AG08396 (cell line): ENCODE measurements at regions not wholly inside any gene's neighbourhood (a gene's known extent, or its start where the extent isn't known, plus 50 kb on each side); places are given as distances from the start of the nearest gene placed in this dataset.

ENCODE experiments used
- DNase-seq: peaks from one replicate; pipeline ENCODE4 v3.0.0; 2012; ENCODE audit warnings: low spot score, mixed read lengths

DNA sequence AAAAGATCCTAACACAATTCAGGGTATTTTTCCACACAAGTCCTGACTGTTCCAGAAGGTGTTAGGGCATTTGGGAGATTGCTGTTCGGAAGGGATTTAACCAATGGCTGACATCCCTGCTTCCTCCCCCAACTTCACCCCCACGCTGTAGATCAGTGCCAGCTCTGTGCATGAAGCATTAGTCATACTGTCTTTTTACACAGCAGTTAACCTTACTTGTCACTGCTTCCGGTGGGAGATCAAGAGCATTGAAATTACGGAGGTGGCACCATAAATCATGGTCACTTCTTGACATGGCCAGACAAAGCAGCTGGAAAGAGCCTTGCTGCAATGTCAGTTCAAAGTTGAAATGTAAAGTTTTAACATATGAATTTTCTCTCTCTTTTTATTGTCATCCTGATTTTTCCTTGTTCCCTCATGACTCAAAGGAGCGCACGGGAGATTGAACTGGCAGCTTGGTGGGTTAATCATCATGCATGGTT is 70.2 kb downstream of the HRH4 start:
- DNase-seq, result peak; percentile 37

DNA sequence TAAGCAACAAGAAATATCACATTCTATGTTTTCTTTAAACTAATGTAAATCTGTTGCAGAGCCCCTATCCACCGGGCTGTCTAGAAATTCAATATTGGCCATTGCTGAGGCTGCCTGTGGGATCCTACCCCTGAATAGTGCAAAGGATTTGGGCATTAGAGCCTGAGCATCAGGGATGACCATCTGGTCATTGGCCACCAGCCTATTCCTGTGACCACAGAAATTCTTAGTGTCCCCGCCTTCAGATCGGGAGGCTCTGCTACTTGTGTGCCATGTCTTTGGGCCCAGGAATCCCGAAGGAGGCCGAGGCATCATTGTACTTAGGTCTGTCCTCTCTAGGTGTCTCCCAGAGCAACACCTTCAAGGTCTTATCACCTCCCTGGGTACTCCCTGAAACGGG is 73.8 kb downstream of the HRH4 start:
- no peak for DNase-seq

DNA sequence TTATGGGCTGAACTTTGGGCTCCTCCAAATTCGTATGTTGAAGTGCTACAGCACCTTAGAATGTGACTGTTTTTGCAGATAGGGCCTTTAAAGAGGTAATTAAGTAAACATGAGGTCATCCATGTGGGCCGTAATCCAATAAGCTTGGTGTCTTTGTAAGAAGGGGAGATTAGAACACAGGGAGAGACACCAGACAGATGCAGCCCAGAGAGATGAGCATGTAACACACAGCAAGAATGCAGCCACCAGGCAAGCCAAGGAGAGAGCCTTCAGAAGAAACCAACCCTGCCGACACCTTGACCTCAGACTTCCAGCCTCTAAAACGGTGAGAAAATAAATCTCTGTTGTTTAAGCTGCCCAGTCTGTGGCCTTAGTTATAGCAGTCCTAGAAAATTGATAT is 74.3 kb downstream of the HRH4 start:
- DNase-seq, result no peak

DNA sequence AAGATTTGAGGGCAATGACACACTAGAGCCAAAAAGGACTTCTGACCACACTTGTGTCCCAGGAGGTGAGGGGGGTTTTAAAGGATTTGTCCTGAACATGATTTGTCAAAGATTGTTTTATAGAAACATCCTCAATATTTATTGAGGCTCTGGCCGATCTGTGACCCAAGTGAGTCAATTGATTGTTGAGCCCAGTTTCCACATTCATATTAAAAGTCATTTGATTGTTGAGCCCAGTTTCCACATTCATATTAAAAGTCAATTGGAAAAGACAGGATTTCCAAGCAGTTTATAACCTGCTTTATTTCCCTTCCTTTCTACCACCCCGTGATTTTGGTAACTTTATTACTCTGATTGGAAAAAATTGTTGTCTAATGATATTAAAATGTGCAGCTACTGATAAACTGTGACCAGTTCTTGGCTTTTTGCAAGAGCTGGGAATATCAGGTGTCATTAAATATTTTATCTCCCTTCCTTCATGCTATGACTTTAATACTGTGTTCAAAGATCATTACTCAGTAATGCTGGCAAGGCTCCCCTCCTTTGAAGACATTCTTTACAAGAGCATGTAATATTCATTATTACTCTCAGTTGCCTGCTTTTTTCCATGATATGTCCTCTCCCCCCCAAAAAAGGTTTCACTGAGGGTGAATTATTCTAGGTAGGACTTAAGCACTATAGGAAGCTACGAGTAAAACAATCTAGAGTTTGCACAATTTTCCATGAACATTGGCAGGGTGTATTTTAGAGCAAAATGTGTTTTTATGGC is 75.3 kb downstream of the HRH4 start:
- no peak for DNase-seq

DNA sequence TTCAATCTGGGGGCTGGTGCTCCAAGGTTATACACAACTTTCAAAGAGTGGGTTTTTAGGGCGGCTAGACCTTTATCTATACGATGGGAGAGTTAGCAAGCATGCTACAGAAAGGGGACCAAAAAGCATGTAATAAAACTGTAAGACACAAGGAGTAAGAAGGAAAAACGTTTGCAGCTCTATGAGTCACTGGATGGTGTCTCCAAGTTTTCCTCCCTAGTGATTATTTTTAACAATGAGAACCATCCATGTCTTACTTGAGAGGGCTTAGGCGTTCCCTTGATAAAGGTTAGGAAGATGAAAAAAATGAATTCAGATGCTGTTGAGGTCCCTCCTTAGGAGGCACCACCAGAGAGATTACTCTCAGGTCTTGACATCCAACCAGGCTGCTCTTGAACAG is 75.9 kb downstream of the HRH4 start:
- no peak for DNase-seq

DNA sequence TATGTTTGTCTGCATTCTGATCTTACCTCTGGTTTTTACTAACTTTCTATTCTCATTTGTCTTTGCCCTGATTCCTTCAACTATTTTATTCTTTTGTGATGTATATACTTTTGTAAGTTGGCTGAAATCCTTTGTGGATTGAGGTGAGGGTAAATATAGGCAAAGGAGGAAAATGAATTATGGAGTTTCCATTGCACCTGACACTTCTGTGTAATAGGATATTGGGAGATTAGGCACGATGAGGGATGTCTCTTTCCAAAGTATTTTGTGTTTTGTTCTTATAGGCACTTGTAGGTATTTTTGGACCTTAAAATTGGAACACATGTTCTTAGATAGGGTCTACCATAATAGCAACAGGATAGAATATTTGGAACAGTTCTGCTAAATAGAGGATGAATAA is 76.4 kb downstream of the HRH4 start:
- DNase-seq, result no peak

DNA sequence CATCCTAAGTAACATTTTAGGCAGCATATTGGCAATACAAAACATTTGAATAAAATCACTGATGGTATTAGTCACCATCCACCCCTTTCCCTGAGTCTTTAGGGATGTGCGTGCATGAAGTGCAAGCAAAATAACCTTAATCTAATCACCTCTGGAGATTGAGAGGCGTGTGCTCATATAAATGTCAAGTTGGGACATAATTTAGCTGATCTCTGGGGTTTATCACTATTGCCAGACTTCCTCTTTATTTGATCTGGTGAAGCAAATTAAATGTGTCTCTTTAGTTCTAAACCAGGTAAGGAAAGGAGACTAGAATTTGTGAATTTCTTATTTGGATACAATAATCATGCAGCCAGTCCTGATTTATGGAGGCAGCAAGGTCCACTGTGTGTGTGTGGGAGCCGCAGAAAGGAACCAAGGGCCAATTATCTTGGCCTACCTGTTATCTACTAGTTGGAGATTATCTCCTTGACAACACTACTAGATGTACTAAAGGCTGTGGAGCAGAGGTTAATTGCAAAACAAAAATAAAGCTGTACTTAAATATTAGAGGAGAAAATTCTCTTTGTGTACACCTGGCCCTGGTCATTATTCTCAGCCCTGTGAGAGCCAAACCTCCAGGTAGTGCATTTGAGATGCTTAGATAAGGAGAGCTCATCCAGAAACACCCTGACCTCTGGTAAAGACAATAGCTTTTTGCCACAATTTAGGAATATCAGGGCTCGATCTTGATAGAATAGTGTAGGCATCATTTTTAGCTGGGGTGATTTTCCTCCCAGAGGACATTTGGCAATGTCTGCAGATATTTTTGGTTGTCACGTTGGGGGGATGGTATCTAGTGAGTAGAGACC is 78.2 kb downstream of the HRH4 start:
- DNase-seq, result no peak

DNA sequence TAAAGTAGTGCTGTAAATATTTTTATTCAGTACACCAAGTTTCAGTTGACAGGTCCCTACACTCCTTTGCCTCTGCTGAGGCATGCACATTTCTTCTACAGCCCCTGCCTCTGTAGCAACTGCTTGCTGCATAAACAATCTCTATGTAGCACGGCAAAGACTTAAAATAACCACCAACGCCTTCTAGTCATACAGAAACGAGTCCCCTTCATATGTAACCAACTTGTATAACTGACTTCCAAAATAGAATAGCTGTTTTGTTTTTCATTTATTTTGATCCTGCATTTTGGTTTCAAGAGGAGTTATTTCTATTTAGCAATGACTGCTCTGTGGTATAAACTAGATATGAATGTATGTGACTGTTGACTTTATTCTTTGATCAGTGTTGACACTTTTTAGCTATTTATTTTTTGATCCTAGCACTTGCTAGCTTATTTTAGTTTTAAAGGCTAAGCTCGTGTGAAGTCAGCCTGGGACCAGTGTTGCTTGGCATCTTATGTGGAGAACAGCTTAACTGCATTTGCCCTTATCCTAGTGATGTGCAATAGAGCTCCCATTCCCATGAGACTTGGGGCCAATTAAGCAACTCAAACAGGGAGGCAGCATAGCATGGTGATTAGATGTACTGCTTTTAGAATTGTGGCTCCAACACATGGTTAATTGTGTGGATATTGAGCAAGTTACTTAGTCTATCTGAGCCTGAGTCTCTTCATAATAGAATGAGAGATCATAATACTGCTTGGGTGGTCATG is 79.6 kb downstream of the HRH4 start:
- DNase-seq, result no peak

DNA sequence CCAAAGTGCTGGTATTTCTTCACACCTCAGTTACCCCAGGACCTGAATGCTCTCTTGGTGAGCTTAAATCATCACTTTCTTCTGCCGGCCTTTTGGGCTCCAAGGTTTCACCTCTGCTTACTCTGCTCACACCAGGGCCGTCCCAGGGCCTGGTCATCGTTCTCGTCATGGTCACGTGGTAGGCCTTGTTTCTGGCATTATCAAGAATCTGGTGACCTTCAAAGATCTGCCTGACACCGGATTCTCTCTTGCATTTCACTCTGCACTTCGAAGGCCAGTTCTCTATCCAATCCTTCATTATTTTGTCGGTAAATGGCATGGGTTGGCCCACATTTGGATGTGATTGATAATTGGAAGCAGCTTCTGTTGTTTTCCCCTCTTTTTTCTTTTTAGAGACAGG is 80.5 kb downstream of the HRH4 start:
- DNase-seq, result no peak

DNA sequence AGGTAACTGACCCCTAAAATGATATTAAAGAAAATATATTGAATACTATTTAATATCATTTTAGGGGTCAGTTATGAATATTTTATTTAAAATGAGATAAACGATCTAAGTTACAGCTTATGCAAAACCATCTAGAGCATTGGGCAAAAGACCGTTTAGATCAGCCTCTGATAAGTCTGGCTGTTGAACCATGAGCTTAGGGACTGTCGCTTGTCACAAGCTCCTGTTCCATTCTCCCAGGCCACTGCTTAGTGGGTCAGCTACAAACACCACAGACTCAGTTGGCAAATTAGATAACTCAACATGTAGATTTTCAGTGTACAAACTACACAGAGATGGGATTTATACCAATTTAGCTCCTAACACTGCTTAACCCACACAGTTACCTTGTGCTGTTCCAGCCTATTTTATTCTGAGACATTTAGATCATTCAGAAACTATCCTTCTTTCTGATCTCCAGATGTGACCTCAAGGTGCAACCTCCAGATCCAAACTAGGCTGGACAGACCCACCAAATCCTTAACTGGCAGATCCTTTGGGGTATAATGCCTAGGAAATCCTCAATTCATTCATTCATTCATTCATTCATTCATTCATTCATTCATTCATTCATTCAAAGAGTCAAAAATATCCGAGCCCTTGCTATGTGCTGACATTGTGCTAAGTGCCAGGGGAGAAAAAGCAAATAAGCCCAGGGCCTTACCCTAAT is 82.8 kb downstream of the HRH4 start:
- no peak for DNase-seq

DNA sequence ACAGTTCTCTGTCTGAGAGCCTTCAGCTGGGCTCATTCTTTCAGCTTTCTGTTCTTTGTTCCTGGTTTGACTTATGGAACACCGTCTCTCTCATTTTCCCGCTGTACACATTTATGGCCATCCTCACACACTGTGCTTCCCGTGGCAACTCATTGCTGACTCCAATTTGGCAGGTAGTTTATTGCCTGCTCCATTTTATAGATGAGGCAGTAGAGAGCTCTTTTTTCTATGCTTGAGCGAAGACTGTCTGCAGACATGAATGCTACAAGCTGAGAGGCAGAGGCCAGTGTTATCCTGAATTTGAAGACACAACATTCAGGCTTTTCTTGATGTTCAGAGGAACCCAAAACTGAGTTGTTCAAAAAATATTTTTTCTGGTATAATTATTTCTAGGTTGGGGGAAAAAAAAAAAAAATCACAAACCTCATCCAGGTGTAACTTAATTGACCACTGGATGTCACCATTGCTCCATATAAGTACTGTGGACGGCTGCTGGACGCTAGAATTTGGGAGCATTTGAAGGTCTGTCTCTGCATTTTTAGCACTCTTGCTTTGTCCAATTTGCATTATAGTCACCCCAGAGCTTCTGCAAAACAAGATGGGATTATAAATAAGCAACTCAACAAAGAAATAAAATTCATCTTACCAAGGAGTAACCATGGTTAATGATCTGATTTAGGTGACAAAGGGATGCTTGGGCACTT is 83.5 kb downstream of the HRH4 start:
- DNase-seq, result peak; percentile 35

DNA sequence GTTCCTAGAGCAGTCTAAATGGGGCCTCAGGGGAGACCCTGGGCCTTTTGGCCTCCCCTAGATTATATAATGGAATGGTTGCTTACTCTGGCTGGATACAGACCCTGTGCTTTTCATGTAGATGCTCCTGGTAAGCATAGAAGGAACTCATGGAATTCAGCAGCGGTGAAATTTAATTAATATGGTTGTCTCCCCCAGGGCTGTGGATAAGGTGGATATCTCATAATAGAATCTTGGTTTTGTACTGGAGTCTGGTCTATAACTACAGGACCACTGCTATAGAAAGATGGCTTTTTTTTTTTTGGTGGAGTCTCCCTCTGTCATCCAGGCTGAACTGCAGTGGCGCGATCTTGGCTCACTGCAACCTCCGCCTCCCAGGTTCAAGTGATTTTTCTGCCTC is 84.5 kb downstream of the HRH4 start:
- no peak for DNase-seq

DNA sequence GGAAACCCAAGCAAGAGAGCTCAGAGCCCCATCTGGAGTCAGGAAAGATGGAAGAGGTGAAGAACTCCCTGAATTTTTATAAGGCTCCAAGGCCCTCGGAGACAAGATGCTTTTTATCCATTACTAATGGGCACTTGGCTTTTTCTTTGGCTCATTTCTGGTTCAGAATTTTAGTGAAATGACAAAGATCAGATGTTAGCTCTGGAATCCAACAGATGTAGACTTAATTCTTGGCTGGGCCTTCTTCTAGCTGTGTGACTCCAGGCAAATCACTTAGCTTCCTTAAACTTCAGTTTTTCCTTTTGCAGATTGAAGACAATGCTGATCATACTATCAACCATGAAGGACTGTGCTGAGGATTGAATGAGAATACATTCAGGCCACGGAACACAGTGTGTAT is 85.2 kb downstream of the HRH4 start:
- DNase-seq, result no peak

DNA sequence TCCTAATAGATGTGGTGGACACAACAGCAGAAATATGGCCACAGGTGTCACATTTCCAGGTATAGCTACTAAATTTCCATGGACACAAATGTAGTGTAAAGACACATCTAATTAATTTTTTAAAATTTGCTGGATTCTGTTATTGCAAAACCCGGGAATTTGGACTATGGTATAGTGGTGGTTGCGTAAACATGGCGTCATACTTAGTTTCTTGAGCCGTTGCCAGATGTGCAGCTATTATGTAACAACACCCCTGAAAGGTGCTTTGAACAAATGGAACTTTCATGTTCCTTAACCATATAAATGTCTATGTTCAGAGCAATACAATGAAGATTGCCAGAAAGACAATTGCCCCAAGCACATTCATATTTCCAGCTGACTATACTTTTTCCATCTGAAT is 85.9 kb downstream of the HRH4 start:
- no peak for DNase-seq

DNA sequence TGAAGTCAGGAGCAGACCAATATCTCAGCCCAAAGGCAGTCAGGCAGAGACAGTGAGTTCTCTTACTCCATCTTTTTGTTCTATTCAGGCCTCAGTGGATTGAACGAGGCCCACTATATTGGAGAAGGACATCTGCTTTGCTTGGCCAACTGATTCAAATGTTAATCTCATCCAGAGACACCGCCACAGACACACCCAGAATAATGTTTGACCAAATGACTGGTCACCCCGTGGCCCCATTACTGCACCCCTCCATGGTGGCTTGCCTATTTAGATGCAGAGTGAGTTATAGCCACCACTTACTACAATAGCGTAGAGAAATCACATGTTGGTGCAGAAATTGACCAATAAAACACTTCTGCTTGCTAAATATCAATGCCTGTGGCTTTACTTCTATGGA is 88.1 kb downstream of the HRH4 start:
- DNase-seq, result no peak

DNA sequence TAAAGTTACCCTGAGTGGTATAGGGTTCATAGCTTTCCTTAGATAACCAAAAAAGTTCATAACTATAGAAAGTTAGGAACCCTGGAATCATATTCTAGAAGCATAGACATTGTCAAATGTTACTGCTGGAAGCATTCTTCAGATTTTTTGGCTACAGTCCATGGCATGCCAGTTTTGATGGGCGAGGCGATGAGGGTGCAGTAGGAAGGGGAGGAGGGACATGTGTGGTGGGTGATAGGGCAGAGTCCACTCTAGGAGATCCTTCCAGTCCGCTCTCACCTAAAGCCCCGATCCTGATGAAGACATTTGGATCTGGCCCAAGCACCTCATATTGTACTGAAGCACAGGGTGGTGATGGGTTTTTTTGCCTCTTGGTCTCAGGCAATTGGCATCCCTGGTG is 91.8 kb downstream of the HRH4 start:
- DNase-seq, result no peak

DNA sequence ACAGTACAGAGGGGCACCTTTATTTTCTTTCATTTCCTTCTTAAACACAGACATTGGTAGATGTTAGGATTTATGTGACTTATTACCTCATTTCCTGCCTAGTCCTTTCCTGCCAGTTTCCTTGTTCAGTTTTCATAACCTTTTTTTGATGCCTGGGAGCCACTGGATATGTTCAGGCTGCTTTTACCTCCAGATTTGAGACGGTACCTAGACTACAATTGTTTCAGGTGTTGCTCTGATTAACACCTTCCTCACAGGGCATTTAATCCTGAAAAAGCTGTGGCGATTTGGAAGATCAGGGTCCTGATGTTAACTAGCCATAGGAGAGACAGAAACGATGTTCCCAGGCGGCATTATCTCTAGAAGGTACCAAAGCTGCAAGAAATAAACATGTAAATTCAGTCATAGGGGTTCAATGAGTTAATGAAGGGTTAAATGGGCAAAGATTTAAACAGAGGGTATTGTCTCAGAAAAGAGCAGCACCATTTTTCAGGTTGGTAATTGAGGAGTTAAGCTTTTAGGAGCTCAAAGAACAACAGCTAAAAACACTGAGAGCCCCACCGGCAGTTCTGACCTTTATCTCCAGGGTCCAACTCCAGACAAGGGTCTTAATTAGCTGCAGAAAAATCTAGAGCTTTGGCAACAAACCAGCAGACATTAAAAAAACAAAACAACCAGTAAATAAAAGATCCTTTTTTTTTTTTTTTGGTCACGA is 93.3 kb downstream of the HRH4 start:
- no peak for DNase-seq

DNA sequence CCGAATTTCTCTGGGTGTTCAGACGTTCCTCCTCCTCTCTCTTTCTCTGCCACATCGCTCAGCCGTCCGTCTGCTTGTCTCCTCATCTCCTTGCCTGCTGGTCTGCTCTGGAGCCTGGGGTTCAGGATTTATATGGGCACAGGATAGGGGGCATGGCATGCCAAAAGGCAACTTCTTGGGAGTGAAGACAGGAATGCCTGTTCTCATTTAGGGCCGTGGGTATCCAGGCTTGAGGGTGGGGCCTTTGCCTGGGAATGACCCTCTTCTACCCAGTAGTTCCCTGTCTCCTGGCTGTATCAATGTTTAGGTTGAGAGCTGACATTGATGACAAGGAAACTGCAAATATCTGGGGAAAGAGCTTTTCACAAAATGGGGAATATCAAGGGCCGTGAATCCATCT is 98.0 kb downstream of the HRH4 start:
- no peak for DNase-seq

DNA sequence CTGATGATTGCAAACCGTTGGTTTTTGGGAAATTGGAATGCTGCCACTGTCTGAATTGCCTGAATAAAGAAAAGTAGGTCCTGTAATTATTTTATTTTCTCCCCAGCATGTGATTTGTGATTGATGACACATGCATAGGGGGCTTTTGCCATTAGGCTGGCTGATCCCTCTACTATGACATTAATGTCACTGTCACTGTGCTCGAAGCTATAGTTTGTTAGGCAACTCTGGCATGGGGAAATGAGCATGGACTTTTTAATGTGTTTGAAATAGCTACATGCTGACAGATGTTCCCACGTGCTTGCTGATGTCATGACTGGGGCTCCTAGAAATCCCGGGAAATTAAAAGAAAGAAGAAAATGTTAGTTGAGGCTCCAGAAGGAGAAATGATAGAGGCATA is 99.1 kb downstream of the HRH4 start:
- DNase-seq, result no peak

DNA sequence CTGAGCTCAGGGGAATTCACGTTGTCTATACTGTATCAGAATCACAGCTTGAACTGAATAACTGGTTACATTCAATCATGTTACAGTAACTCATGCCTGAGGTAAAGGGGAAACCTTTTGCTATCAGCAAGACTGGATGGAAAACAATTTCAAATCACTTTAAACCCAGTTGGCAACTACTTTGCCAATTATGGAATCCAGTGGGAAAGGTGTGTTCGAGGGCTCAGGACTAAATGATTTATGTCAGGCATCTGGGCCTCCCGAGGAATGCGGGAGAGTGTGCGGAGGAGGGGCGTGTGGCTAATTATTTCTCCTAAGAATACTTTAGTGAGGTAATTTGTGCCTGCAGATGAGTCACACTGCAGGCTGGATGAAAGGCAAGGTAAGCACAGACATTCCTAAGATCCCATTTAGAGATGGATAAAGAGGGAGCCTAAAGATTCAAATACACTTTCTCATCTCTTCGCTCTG is 100.1 kb downstream of the HRH4 start:
- no peak for DNase-seq
